H1 (cell line): ENCODE measurements at regions not wholly inside any gene's neighbourhood (a gene's known extent, or its start where the extent isn't known, plus 50 kb on each side); places are given as distances from the start of the nearest gene placed in this dataset.

Experiments used
- ASH2L ChIP-seq: fragments of 200-600, 300-600 bp; sonication (generic); IDR thresholded peaks from one replicate; pipeline ENCODE4 v1.7.1; 2017; ENCODE audit warnings: low read length
- POLR2AphosphoS5 ChIP-seq: IDR thresholded peaks from 2 replicates; pipeline ENCODE4 v1.6.1; 2011; ENCODE audit warnings: low read depth, low read length
- POU5F1 ChIP-seq: IDR thresholded peaks from 2 replicates; pipeline ENCODE4 v1.6.1; 2011; ENCODE audit warnings: low read depth, mild to moderate bottlenecking, low read length, moderate library complexity

- TF ChIP-seq POLR2AphosphoS5 (no peak), ASH2L (no peak), POU5F1 (no peak)
These were observed 746.0 kb downstream of the VGLL3 start for GRCh38 chr3:86244905-86245304.
